ENCODE measurements at regions not wholly inside any gene's neighbourhood (a gene's known extent, or its start where the extent isn't known, plus 50 kb on each side); places are given as distances from the start of the nearest gene placed in this dataset.

GRCh38 chr5:6059137-6059800 is 319.1 kb downstream of the MED10 start:
- no peak for DNase-seq

GRCh38 chr5:6058055-6058715 is 320.2 kb downstream of the MED10 start:
- no peak for DNase-seq

GRCh38 chr5:6056280-6056679 is 322.1 kb downstream of the MED10 start:
- no peak for DNase-seq

GRCh38 chr5:6049662-6050061 is 328.7 kb downstream of the MED10 start:
- no peak for DNase-seq

GRCh38 chr5:6048746-6049145 is 329.6 kb downstream of the MED10 start:
- no peak for DNase-seq

- no peak for DNase-seq
These were observed 331.9 kb downstream of the MED10 start for GRCh38 chr5:6046296-6046967.

GRCh38 chr5:6043491-6044310 is 334.6 kb downstream of the MED10 start:
- no peak for DNase-seq

GRCh38 chr5:6041977-6042550 is 336.3 kb downstream of the MED10 start:
- DNase-seq = no peak

- DNase-seq = no peak
These were observed 339.2 kb downstream of the MED10 start for GRCh38 chr5:6039111-6039510.

GRCh38 chr5:6036006-6036405 is 342.3 kb downstream of the MED10 start:
- no peak for DNase-seq

GRCh38 chr5:6029811-6030271 is 348.5 kb downstream of the MED10 start:
- DNase-seq = peak; percentile 1

- no peak for DNase-seq
These were observed 351.5 kb downstream of the MED10 start for GRCh38 chr5:6026766-6027406.

GRCh38 chr5:6019612-6020011 is 358.7 kb downstream of the MED10 start:
- DNase-seq = no peak

- no peak for DNase-seq
These were observed 364.8 kb downstream of the MED10 start for GRCh38 chr5:6013506-6013905.

GRCh38 chr5:6011199-6011598 is 367.1 kb downstream of the MED10 start:
- DNase-seq = no peak

GRCh38 chr5:6006838-6007314 is 371.5 kb downstream of the MED10 start:
- no peak for DNase-seq

- DNase-seq = no peak
These were observed 375.1 kb downstream of the MED10 start for GRCh38 chr5:6003040-6003825.

GRCh38 chr5:6000867-6001266 is 377.5 kb downstream of the MED10 start:
- no peak for DNase-seq

- DNase-seq = no peak
These were observed 382.5 kb downstream of the MED10 start for GRCh38 chr5:5995819-5996218.

GRCh38 chr5:5986492-5987178 is 391.7 kb downstream of the MED10 start:
- no peak for DNase-seq

- no peak for DNase-seq
These were observed 393.0 kb downstream of the MED10 start for GRCh38 chr5:5985332-5985731.

Data from NCI-H2029 (cell line).